Liver (tissue), 3 donors: ENCODE measurements at regions not wholly inside any gene's neighbourhood (a gene's known extent, or its start where the extent isn't known, plus 50 kb on each side); places are given as distances from the start of the nearest gene placed in this dataset.

Experiments used
- EGR1 ChIP-seq, 2 donors: IDR thresholded peaks; 2 replicates each; pipeline ENCODE4 v1.6.1; 2016 to 2018; ENCODE audit warnings: antibody characterized with exemption in 2 of 2, low read depth in 2 of 2
- FOXA1 ChIP-seq: IDR thresholded peaks from 2 replicates; pipeline ENCODE4 v1.6.1; 2016; ENCODE audit warnings: antibody characterized with exemption
- FOXA2 ChIP-seq: IDR thresholded peaks from 2 replicates; pipeline ENCODE4 v1.6.1; 2016; ENCODE audit warnings: antibody characterized with exemption
- HNF4A ChIP-seq, 2 donors: conservative IDR thresholded peaks; 2 replicates each; pipeline ENCODE4 v1.6.1; 2016; ENCODE audit warnings: antibody characterized with exemption in 2 of 2, mild to moderate bottlenecking in 2 of 2
- RAD21 ChIP-seq, 2 donors: IDR thresholded peaks; 2 replicates each; pipeline ENCODE4 v1.6.1; 2016; ENCODE audit warnings: antibody characterized with exemption in 2 of 2, mild to moderate bottlenecking in 2 of 2
- SP1 ChIP-seq: IDR thresholded peaks from 2 replicates; pipeline ENCODE4 v1.6.1; 2018; ENCODE audit warnings: antibody characterized with exemption, mild to moderate bottlenecking
- TAF1 ChIP-seq: conservative IDR thresholded peaks from 2 replicates; pipeline ENCODE4 v1.6.1; 2016; ENCODE audit warnings: antibody characterized with exemption, mild to moderate bottlenecking
- YY1 ChIP-seq: IDR thresholded peaks from 2 replicates; pipeline ENCODE4 v1.6.1; 2016; ENCODE audit warnings: antibody characterized with exemption, mild to moderate bottlenecking
- TF ChIP-seq, protein P1 (sequence below): fragments of 150-350 bp; IDR thresholded peaks from 2 replicates; pipeline ENCODE4 v1.5.1; 2017; ENCODE audit warnings: improper control_type of control experiment, low read depth, low read length; ENCODE audit not compliant: missing input control
- TF ChIP-seq, protein P2 (sequence below): IDR thresholded peaks from 2 replicates; pipeline ENCODE4 v1.6.1; 2016; ENCODE audit warnings: antibody characterized with exemption, mild to moderate bottlenecking
- TF ChIP-seq, protein P3 (sequence below): IDR thresholded peaks from 2 replicates; pipeline ENCODE4 v1.6.1; 2016; ENCODE audit warnings: antibody characterized with exemption
- TF ChIP-seq, protein P4 (sequence below): IDR thresholded peaks from 2 replicates; pipeline ENCODE4 v1.6.1; 2016; ENCODE audit warnings: antibody characterized with exemption
- donor health status: healthy.
- donor health status: healthy.

DNA sequence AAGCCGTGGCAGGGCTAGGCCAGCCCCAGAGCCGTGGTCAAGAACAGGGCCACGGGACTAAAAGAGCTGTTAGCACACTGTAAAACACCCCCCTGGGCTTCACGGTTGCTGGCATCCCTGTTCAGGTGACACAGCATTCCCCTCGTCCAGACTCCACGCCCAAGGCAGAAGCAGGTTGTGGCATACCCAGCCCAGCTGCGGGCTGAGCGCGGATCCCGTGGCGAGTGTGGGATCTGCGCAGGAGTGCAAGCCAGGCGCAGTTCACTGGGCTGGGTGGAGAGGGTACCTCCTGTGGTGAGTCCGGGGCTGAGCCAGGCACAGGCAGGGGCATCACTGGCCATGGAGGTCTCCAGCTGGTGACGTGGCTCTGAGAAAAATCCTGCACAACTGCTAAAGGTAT lies 199.1 kb downstream of the FZD1 start:
- no peak for TF ChIP-seq EGR1 (IDR thresholded peaks at IDR 0.05; ENCODE audit: low read depth in 2 of 2)
- TF ChIP-seq, protein P1, sequence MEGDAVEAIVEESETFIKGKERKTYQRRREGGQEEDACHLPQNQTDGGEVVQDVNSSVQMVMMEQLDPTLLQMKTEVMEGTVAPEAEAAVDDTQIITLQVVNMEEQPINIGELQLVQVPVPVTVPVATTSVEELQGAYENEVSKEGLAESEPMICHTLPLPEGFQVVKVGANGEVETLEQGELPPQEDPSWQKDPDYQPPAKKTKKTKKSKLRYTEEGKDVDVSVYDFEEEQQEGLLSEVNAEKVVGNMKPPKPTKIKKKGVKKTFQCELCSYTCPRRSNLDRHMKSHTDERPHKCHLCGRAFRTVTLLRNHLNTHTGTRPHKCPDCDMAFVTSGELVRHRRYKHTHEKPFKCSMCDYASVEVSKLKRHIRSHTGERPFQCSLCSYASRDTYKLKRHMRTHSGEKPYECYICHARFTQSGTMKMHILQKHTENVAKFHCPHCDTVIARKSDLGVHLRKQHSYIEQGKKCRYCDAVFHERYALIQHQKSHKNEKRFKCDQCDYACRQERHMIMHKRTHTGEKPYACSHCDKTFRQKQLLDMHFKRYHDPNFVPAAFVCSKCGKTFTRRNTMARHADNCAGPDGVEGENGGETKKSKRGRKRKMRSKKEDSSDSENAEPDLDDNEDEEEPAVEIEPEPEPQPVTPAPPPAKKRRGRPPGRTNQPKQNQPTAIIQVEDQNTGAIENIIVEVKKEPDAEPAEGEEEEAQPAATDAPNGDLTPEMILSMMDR: no peak
- TF ChIP-seq, protein P2, sequence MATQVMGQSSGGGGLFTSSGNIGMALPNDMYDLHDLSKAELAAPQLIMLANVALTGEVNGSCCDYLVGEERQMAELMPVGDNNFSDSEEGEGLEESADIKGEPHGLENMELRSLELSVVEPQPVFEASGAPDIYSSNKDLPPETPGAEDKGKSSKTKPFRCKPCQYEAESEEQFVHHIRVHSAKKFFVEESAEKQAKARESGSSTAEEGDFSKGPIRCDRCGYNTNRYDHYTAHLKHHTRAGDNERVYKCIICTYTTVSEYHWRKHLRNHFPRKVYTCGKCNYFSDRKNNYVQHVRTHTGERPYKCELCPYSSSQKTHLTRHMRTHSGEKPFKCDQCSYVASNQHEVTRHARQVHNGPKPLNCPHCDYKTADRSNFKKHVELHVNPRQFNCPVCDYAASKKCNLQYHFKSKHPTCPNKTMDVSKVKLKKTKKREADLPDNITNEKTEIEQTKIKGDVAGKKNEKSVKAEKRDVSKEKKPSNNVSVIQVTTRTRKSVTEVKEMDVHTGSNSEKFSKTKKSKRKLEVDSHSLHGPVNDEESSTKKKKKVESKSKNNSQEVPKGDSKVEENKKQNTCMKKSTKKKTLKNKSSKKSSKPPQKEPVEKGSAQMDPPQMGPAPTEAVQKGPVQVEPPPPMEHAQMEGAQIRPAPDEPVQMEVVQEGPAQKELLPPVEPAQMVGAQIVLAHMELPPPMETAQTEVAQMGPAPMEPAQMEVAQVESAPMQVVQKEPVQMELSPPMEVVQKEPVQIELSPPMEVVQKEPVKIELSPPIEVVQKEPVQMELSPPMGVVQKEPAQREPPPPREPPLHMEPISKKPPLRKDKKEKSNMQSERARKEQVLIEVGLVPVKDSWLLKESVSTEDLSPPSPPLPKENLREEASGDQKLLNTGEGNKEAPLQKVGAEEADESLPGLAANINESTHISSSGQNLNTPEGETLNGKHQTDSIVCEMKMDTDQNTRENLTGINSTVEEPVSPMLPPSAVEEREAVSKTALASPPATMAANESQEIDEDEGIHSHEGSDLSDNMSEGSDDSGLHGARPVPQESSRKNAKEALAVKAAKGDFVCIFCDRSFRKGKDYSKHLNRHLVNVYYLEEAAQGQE: no peak
- TF ChIP-seq, protein P3, sequence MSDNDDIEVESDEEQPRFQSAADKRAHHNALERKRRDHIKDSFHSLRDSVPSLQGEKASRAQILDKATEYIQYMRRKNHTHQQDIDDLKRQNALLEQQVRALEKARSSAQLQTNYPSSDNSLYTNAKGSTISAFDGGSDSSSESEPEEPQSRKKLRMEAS: no peak
- TF ChIP-seq, protein P4, sequence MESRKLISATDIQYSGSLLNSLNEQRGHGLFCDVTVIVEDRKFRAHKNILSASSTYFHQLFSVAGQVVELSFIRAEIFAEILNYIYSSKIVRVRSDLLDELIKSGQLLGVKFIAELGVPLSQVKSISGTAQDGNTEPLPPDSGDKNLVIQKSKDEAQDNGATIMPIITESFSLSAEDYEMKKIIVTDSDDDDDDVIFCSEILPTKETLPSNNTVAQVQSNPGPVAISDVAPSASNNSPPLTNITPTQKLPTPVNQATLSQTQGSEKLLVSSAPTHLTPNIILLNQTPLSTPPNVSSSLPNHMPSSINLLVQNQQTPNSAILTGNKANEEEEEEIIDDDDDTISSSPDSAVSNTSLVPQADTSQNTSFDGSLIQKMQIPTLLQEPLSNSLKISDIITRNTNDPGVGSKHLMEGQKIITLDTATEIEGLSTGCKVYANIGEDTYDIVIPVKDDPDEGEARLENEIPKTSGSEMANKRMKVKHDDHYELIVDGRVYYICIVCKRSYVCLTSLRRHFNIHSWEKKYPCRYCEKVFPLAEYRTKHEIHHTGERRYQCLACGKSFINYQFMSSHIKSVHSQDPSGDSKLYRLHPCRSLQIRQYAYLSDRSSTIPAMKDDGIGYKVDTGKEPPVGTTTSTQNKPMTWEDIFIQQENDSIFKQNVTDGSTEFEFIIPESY: no peak
- no peak for TF ChIP-seq FOXA1
- no peak for TF ChIP-seq YY1
- no peak for TF ChIP-seq TAF1
- TF ChIP-seq RAD21 (IDR thresholded peaks at IDR 0.05): no peak
- no peak for TF ChIP-seq FOXA2
- TF ChIP-seq SP1: no peak
- no peak for TF ChIP-seq HNF4A (conservative IDR thresholded peaks at IDR 0.05)
